NCI-H2171 treated with DMSO at 0.1 percent for 48 hours (cell line): ENCODE measurements at regions not wholly inside any gene's neighbourhood (a gene's known extent, or its start where the extent isn't known, plus 50 kb on each side); places are given as distances from the start of the nearest gene placed in this dataset.
"Not testable (repeated sequence)": the region's sequence is repeated elsewhere in the genome, so short reads cannot be mapped to it uniquely, and the experiment has no call there.

Experiments used
- DNase-seq: peaks from one replicate; lab custom pipeline; 2025; lab: John Stamatoyannopoulos, UW

DNA sequence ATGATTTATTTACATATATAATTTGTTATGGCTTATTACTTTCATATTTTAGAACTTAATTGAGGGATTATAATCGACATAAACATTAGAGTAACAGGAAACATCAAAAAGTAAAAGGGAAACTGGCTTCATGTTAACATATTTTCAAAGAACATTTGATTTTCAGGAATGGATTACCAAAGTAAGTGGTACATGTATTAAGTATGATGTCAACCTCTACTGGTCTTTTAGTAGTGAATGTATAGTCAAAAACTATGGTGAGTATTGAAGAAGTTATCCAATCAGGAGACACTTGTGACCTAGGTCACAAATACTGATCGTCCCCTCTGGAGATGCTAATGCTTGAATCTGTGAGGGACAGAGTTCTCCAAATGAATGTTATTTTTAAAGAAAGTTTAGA, 768.9 kb upstream of the ADGRL4 start:
- DNase-seq, result no peak

DNA sequence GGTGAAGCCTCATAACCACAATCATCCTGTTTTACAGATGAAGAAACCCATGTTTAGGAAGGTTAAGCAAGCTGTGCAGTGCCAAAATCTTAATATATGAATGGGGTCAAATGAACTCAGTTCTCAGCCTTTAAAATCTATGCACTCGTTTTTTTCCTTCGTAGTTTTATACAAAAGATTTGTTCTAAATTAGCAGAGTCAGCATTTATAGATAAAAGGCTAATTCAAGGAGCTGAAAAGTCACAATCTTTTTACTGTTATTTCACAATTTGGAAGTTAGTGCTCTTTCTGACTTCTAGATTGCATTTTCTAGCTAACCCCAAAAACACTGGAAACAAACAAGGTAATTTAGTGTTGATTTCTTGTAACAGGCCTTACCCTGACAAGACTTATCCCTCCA, 766.9 kb upstream of the ADGRL4 start:
- no peak for DNase-seq

- DNase-seq, result no peak
Observed at GRCh38 chr1:79762461-79762860, 755.9 kb upstream of the ADGRL4 start.

DNA sequence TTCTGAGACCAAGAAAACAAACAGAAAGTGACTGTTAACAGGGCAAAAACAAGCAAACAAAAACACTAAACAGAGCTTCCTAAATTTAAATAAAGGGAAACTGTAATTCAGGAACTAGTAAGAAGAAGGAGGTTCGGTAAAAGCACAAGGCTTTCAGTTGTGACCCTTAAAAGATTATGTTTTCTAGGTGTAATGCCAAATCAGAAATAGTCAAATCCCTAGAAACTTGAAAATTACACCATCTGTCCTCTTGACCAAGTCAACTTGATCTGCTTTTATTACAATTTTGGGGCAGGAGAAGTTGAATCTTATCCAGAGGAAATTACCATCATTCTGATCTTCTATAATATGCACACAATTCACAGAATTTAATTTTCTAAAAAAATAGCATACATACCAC, 754.0 kb upstream of the ADGRL4 start:
- DNase-seq, result no peak

DNA sequence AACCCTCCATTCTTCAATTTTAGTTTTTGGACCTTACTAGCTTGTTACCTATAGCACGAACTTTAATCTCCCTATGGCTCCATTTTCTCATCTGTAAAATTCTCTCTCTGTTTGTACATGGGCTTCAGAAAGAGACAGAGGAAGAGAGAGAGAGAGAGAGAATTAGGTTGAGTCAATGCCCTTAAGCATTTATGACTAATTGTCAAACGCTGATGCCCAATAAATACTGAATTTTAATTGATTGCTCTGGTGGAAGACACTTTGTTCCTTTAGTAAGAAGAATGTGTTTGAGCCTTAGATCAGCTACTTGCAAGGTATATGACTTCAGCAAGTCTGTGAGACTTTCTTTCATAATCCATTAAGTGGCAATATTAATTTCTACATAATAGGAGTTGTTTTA, 743.1 kb upstream of the ADGRL4 start:
- no peak for DNase-seq

DNA sequence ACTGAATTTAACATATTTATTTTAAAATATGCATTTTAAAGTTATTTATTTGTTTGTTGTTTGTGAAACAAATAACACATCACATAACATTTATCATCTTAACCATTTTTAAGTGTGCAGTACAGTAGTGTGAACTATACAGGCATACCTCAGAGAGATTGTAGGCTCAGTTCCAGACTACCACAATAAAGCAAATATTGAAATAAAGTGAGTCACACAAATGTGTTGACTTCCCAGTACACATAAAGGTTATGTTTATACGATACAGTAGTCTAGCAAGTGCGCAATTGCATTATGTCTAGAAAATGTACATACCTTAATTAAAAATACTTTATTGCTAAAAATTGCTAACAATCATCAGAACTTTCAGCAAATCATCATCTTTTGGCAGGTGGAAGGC, 739.4 kb upstream of the ADGRL4 start:
- no peak for DNase-seq

DNA sequence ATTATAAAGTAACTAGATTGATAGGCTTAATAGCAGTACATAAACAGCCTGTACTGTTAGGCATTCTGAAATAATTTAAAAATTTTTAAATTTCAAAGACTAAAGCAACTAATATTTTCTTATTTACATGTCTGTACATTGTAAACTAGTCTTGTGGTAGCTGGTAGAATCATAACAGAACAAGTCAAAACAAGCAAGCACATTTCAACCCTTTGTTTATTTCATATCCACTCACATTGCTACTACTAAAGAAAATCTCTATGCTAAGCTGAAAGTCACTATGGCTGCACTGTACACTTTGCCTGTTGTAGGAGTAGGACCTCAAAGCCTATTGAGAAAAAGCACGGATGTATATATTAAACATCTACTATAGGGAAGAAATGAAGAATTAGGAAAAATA, 738.2 kb upstream of the ADGRL4 start:
- no peak for DNase-seq

- DNase-seq, result no peak
Observed at GRCh38 chr1:79741720-79742421, 735.3 kb upstream of the ADGRL4 start.

DNA sequence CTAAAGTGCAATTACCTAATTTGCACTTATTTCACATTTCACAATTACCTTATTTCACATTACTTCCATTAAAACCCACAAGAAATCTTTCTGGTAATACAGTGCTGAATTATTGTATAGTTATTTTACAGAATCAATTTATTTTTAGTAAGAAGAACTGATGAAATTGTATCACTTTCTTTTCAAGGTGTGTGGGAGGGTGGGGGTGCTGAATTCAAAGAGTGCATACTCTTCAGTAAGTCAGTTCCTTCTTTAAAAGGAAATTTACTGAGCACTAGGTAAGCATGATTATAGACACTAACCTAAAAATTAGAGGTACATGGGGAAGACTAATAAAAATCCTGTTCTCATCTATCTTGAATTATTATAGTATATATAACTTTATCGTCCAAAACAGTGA, 731.6 kb upstream of the ADGRL4 start:
- DNase-seq, result no peak

DNA sequence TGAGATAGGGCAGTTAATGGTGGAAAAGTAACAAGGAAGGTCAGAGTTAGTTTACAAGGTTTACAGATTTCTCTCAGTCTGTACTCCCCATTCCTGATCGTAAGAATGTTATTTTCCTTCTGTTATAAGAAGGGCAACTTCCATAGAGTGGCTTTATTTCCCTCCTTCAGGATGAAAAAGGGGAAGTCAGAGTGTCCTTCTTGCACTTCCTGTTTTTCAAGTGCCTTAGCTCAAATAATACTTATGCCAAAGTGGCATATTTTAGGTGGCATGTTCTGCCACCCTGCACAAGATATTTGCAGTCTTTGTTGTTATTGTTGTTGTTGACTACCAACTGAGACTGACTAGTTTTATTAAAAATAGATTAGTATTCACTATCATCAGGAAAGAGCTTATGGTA, 730.7 kb upstream of the ADGRL4 start:
- DNase-seq, result no peak

DNA sequence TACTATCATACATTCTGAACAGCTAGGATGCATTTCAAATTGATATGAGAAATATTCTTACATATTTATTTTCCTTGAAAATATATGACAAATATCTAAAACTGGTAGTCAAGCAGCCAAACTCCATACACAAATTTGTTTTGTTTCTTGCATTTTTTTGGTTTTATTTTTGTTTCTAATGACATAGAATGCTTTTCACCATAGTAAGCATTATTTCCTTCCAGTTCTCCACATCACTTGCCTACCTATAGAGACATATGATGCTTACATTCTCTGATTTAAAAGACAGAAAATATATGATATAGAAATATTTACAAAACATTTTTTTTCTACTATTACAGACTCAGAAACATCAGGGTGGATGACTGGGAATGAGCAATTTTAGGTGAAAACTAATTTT, 726.4 kb upstream of the ADGRL4 start:
- DNase-seq, result no peak

DNA sequence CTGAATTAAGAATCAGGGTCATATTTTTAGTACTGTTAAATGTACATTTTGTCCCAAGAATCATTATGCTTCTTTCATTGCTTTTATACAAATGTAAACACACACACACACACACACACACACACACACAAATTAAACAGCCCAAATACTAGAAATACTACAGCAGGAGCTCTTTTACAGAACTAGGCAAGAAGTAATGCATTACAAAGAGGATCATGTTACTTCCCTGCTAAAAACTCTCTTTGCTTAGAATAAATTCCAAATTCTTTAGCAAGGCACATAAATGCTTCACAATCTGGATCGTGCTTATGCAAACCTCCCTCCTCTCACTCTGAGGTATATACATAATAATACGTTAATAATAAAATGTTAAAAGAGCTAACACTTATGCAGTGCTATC, 720.4 kb upstream of the ADGRL4 start:
- no peak for DNase-seq

DNA sequence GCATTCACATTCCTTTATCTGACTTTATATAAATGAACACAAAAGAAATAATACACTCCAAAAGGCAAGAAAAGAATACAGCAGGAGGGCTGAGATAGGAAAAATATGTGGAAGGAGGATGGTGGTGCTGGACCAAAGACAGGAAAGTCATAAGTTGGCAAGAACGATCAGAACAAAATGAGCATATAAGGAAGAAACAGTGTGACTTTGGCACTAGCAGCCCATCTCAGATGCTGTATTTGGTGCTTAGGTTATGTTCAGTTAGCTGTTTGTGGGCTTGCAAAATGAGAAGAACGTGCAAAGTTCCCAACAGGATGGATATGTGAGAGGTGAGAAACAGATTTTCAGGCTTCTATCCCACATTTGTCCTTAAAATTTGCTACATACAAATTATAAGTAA, 719.8 kb upstream of the ADGRL4 start:
- DNase-seq, result no peak

DNA sequence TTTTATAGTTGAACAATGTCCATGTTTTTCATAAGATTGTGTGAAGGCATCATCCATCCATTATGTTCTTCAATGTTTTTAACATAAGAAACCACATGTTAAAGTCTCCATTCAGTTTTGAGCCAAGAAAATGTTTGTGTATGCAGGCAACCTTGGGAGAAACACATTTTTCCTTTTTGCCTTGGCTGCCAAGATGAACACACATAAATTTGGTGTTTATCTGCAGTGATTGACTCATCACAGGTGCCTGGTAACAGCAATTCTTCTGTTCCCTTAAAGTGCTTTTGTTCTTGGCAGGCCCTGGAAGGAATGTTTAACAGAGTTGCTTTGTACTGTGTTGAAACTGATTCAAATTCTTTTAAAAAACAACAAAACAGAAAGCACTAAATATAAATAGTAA, 709.9 kb upstream of the ADGRL4 start:
- no peak for DNase-seq

DNA sequence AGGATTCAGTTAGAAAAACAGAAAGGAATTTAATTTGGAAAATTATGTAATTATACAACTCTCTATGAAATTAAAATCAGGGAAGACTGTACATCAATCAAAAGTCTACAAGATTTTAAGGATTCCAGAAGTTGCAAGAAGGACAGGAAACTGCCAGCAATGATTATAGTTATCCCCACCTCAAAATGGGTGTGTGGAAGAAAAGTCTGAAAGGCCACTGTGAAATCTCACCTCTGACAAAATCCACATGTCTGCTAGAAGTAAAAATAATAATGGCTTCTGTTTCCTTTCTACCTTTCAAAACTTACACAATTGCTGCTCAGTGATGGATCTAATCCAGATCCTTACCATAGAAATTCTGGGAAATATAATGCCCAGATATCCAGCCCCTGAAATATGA, 708.1 kb upstream of the ADGRL4 start:
- DNase-seq, result no peak

DNA sequence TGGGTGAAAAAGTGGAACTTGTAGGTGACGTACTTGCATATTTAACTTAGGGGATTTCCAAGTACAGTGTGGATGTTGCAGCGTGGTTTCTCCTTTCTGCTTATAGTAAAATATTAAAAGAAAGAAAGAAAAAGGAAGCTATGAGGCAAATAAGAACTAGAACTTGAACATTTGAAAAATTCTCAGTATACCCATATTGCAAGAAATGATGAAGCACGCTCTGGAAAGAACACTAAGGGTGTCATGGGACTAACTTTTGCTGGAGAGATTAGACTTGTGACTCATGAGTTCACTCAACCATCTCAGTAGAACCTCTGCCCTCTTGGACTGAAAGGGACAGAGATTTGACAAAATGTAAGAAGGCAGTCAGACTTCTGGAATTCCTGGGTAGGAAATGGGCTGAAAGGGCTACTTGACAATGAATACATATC, 704.5 kb upstream of the ADGRL4 start:
- DNase-seq, result no peak

- DNase-seq, result no peak
Observed at GRCh38 chr1:79708646-79709265, 702.2 kb upstream of the ADGRL4 start.

- no peak for DNase-seq
Observed at GRCh38 chr1:79705218-79705617, 698.7 kb upstream of the ADGRL4 start.

DNA sequence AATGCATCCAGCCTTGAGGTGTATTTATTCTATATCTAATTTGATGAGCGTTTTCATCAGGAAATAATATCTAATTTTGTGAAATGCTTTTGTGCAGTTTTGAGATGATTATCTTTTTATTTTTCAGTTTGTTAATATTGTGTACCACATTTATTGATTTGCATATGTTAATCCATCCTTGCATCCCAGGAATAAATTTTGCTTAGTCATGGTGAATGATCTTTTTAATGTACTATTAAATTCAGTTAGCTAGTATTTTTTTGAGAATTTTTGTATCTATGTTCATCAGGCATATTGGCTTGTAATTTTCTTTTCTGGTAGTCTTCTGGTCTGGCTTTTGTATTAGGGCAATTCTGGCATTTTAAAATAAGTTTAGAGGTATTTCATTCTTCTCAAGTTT, 697.5 kb upstream of the ADGRL4 start:
- no peak for DNase-seq

- not testable (repeated sequence) for DNase-seq
Observed at GRCh38 chr1:79702336-79702999, 695.9 kb upstream of the ADGRL4 start.

DNA sequence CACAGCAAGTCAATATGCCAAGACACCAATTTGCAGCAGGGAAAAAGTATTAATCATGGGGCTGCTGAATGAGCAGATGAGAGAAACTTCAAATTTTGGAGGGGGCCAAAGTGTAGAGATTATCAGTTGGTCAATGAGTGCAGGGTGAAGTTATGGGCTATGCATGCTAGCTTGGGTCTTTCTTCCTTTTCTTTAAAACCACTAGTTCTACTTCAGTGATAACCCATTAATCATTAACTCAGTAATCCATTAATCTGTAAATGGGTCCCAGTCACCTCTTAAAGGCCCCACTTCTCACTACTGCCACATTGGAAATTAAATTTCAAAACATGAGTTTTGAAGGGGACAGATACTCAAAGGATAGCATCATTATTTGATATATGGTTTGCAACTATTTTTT, 688.6 kb upstream of the ADGRL4 start:
- no peak for DNase-seq

DNA sequence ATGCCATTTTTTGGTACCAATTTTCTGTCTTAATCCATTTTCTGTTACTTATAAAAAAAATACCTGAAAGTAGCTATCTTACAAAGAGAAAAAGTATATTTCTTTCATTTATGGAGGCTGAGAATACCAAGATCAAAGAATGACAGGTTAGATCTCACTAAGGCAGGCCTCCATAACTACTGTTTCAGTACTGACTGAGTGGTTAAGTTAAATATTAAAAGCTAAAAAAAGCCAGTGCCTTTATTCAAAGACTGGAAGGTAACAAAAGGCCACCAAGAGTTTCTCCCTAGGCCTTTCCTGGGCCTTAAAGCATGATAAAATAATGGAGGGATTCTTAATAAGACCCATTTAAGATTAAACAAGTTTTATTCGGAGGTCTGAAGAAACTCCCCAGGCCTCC, 687.7 kb upstream of the ADGRL4 start:
- DNase-seq, result no peak

DNA sequence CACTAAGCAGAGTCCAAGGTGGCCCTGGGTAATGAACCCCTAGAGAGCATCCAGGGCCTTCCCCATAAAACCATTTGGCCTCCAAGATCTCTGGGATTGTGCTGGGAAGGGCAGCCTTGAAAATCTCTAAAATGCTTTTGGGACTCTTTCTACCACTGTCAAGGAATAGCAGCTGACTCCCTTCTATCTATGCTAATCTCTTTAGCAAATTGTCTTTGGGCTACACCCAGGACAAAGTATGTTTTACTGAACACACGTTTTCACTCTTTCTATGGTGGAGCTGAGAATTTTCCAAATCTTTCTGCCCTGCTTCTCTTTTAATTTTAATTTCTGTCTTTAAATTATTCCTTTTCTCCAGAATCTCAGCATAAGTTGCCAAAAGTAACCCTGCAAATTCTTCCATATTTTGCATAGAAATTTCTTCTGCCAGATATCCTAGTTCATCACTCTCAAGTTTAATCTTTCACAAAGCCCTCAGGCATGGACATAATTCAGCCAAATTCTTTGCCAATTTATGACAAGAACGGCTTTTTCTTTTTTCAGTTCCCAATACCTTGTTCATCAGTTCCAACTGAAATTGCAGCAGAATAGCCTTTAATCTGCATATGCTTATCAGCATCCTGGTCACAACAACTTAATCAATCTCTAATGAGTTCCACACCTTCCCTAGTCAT, 687.0 kb upstream of the ADGRL4 start:
- DNase-seq, result no peak
